LNCaP clone FGC (cell line): ENCODE measurements at regions not wholly inside any gene's neighbourhood (a gene's known extent, or its start where the extent isn't known, plus 50 kb on each side); places are given as distances from the start of the nearest gene placed in this dataset.

Experiments
- DNase-seq: peaks from one replicate; pipeline ENCODE4 v3.0.0-alpha.2; 2011; ENCODE audit warnings: low read depth
- H3K4me3 ChIP-seq: 2 replicates; pipeline ENCODE4 v1.5.1; 2011; ENCODE audit warnings: mild to moderate bottlenecking, low read depth, low read length, control low read depth
- TF ChIP-seq, protein P1 (sequence below): IDR thresholded peaks from 2 replicates; pipeline ENCODE4 v1.5.1; 2012; ENCODE audit warnings: mild to moderate bottlenecking; ENCODE audit not compliant: control insufficient read depth, insufficient read depth; ENCODE audit errors: extremely low read depth

DNA sequence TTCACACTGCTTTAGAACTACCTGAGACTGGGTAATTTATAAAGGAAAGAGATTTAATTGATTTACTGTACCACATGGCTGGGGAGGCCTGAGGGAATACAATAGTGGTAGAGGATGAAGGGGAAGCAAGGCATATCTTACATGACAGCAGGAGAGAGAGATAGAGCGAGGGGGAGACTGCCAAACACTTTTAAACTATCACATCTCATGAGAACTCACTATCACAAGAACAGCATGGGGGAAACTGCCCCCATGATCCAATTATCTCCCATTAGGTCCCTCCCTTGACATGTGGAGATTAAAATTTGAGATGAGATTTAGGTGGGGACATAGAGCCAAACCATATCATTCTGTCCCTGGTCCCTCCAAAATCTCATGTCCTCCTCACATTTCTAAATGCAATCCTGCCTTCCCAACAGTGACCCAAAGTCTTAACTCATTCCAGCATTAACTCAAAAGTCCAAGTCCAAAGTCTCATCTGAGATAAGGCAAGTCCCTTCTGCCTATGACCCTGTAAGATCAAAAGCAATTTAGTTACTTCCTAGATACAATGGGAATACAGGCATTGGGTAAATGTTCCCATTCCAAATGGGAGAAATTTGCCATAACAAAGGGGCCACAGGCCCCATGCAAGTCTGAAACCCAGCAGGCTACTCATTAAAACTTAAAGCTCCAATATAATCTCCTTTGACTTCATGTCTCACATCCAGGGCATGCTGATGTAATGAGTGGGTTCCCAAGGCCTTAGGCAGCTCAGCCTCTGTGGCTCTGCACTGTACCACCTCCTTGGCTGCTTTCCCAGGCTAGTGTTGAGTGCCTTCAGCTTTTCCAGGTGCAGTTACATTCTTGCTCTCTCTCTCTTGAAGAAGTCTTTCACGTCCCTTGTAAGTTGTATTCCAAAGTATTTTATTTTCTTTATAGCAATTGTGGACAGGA lies 481.7 kb upstream of the TGFBR2 start:
- TF ChIP-seq, protein P1, sequence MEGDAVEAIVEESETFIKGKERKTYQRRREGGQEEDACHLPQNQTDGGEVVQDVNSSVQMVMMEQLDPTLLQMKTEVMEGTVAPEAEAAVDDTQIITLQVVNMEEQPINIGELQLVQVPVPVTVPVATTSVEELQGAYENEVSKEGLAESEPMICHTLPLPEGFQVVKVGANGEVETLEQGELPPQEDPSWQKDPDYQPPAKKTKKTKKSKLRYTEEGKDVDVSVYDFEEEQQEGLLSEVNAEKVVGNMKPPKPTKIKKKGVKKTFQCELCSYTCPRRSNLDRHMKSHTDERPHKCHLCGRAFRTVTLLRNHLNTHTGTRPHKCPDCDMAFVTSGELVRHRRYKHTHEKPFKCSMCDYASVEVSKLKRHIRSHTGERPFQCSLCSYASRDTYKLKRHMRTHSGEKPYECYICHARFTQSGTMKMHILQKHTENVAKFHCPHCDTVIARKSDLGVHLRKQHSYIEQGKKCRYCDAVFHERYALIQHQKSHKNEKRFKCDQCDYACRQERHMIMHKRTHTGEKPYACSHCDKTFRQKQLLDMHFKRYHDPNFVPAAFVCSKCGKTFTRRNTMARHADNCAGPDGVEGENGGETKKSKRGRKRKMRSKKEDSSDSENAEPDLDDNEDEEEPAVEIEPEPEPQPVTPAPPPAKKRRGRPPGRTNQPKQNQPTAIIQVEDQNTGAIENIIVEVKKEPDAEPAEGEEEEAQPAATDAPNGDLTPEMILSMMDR: no peak
- H3K4me3 ChIP-seq: no peak overlapping the region
- no peak for DNase-seq

DNA sequence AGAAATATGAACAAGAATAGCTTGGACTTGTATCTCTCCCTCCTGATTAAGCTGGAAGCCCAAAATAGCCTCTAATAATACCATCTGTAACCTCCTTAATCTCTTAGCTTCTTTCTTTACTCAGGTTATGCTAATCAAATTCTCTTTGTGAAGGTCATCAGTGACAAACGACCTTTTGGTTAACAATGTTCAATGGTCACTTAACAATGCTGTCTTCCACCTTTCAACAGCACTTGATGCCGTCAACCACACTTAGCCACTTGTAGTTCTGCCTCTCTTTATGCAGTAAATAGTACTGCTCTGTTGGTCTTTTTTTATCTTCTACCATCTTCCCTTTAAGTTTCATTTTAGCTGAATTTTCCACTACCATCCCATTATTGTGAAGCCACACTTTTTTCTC lies 476.6 kb upstream of the TGFBR2 start:
- DNase-seq: no peak
- TF ChIP-seq, protein P1: no peak

DNA sequence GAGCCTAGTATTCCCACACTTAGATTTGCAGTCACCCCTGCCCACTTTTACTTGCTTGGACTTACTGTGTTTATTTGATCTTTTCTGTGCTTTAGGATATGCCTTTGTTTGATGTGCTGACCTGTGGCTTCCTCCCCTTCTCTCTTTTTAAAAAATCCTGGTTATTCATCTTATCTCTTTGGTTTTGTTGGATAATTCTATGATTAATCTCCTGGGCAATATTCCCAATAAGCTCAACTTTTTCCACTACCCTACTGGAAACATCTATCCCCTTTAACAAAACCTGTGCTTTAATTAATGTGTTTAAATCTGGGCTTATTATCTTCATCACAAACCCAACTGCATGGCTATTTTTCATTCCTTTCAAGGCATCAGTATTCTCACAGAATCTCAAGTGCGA lies 476.0 kb upstream of the TGFBR2 start:
- TF ChIP-seq, protein P1: no peak
- DNase-seq: no peak

More for the DNA sequence above, 476.6 kb upstream of the TGFBR2 start:
- H3K4me3 ChIP-seq: no peak overlapping the region

DNA sequence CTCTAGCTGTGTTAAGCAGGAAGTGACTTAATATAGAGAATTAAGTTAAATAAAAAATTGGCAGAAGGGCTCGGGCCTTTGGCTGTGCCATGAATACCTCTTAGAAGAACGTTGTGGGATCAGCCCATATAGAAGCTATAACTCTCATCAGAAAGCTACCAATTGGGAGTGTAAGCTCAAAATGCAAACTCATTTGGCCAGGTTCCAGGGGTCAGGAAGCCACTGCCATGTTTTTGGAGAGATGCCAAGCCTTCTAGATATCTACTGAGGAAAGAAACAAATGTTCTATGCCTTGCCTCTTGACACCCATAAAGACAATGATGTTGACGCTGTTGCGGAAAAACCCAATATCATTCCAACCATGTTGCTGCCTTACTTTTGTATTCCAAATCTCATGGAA lies 475.2 kb upstream of the TGFBR2 start:
- H3K4me3 ChIP-seq: no peak overlapping the region
- TF ChIP-seq, protein P1: no peak
- no peak for DNase-seq

More for the DNA sequence above, 476.0 kb upstream of the TGFBR2 start:
- no peak overlapping the region for H3K4me3 ChIP-seq

DNA sequence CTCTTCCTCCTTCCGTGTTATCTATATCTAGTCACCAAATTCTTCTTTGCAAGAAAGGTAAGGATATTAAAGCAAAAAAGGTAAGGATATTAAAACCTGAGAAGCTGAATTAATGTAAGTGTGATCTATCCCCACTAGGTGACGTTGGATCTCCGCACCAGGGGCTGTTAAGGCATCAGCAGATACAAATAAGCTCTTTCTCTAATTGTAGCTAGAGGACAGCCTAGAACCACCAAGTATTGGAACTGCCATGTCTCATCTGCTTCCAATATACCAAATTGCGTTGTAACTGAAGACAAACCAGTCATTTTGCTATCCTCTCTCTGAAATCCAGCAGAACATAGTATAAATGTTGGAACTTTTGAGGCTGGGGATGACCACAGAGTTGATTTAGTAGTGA lies 471.2 kb upstream of the TGFBR2 start:
- H3K4me3 ChIP-seq: no peak overlapping the region
- TF ChIP-seq, protein P1: peak; percentile 58
- DNase-seq: no peak

DNA sequence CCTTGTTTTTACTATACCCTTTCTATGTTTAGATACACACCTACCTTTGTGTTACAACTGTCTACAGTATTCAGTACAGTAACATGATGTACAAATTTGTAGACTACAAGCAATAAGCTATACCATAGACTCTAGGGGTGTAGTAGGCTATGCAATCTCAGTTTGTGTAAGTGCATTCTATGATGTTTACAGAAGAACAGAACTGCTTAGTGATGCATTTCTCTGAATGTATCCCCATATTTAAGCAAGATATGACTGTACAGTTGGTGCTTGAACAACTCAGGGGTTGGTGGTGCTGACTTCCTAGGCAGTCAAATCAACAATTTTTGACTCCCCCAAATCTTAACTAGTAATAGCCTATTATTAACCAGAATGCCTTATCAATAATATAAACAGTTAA lies 467.1 kb upstream of the TGFBR2 start:
- TF ChIP-seq, protein P1: no peak
- no peak for DNase-seq
- no peak overlapping the region for H3K4me3 ChIP-seq
